ENCODE measurements at regions not wholly inside any gene's neighbourhood (a gene's known extent, or its start where the extent isn't known, plus 50 kb on each side); places are given as distances from the start of the nearest gene placed in this dataset.

DNA sequence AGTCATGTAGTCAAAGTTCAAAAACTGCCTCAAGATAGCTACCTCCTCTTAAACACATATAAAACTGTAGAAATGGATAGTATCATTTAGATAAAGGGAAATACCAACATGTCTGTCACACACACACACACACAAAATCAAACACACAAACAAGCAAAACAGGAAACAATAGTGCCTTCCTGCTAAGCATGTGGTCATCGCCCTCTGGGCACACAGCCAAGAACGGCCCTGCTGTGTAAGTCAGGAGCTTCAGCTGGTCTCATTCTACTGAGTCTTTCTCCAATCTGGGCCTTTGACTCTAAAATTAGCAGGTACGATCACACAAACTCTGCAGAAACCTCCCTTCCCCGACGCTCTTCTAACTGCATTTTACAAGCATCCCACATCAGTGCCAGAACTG, 272.2 kb upstream of the CHRNA7 start:
- no peak for DNase-seq (ENCODE audit: low read depth)

DNA sequence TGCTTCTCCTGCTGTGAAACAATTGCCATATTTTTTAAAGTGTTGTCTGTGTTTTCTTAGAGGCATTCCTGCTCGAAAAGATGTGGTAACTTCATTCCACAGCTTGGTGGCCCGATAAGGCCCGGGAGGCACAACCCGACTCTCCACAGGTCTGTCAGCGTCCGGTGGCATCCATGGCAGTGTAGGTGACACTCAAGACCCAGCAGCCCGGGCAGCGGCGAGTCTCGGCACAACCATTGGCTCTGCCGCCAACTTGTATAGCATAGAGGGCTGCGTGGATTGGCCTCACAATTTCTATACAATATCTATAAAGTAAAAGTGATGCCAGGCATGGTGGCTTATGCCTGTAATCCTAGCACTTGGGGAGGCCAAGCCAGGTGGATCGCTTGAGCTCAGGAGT, 262.3 kb upstream of the CHRNA7 start:
- no peak for DNase-seq (ENCODE audit: low read depth)

DNA sequence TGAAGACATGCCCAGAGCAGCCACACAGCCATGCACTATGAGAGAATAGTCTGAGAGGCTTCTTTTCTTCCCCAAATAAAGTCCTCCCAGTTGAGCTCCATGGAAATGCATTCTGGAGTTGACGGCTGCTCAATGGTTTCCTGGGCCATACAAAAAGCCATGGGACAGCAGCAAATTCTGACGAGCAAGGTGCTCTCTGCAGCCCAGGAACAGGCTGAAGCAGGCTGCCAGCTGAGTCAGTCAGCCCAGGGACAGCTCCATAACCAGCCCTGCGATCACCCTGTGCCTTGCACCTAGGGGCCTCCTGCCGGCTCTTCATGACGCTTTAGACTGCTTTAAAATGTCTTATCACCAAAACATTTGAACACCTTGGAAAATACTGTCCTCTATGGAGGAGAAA, 256.3 kb upstream of the CHRNA7 start:
- DNase-seq (ENCODE audit: low read depth) = no peak

DNA sequence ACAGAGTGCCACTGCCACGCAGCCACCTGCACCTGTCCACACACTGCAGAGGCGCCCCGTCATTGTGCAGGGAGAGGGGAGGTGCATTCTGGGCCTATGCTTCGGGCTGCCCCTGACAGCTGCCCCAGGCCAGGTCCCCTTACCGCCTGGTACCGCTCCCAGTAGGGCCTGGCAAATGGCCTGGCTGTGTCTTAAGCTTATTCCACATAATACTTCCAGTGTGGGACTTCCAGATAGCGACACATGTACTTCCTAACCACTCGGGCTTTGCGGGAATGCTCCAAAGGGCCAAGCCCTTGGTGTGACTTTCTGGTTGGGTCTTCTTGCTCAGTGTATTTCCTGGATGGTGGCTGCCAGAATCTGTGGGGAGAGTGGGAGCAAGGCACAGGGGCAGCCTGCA, 254.3 kb upstream of the CHRNA7 start:
- no peak for DNase-seq (ENCODE audit: low read depth)

DNA sequence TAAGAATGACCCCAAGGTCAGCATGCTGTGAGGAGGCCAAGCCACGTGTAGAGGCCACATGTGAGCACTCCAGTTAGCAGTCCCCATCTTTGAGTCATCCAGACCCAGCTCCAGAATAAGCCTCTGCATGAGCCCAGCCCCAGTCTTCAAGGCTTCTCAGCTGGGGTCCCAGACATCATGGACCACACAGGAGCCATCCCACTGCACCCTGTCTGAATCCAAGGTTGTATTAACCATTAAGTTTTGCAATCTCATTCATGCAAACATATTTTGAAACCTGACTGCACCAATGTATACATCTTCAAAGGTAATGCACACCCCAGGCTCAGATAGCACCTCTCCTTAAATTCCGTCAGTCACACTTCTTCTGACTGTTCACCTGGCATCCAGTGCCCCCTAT, 249.1 kb upstream of the CHRNA7 start:
- DNase-seq (ENCODE audit: low read depth) = no peak

DNA sequence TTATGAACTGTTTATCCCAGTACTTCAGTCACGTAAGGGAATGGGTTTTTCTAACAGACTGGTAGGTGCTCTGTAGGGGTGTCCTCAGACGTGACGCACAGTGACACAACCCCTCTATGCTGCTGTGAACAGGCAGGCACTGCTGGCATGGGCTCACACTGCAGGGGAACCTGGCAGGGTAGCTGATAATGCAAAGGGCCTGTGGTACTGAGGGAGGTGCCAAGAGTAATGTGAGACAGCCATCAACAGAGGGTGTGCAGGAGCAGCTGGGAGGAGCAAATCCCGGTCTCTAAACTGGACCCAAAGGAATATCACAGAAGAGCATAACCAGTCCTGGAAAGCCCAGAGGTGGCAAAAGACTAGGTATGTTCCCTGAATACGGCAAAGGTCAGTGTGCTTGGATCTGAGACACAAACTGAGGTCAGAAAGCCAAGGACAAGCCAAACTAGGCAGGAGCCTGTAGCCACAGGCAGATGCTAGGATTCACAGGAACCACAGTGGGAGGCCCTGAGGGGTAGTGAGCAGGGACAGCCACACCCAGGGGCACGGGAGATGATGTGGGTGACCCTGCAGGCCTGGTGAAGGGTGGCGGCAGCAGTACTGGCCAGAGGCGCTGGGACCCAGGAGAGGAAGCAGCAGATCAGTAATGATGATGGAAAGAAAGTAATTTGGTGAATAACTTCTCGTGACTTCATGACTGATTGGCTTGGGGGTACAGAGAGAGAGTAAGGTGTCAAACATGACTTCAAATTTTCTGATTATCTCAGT, 248.1 kb upstream of the CHRNA7 start:
- no peak for DNase-seq (ENCODE audit: low read depth)

DNA sequence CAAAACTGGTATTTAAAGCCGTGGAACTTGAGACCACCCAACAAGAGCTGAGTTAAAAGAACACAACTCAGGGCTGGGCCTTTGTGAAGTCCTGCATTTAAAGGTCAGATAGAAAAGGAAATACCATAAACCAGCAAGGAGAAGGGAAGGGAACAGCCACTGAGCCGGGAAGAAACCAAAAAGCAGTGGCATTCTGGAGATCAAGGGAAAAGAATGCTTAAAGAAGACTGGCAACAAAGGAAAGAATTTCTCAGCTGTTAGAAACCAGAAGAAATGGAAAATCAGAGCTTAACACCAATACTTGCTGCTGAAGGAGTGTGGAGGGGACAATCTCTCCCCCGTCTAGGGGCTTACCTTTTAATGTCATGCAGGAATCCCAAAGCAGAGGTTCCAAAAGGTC, 247.4 kb upstream of the CHRNA7 start:
- DNase-seq (ENCODE audit: low read depth) = no peak

DNA sequence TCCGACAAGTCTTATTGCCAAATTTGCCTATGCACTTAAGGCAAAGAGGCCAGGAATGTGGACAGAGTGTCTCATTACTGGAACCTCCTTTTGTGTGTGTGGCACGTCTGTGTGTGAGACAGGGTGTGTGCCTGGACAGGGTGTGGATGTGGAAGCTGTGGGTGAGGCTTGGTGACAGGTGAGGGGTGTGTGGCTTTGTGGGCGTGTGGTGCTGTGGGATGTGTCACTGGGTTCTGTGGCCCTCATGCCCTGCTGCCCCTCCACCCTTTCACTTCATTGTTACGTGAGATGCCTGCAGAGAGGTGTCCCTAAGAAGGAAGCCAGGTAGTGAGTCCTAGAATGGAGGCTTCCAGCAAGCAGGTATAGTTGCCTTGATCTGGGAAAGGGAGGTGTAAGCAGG, 244.0 kb upstream of the CHRNA7 start:
- DNase-seq (ENCODE audit: low read depth) = no peak

DNA sequence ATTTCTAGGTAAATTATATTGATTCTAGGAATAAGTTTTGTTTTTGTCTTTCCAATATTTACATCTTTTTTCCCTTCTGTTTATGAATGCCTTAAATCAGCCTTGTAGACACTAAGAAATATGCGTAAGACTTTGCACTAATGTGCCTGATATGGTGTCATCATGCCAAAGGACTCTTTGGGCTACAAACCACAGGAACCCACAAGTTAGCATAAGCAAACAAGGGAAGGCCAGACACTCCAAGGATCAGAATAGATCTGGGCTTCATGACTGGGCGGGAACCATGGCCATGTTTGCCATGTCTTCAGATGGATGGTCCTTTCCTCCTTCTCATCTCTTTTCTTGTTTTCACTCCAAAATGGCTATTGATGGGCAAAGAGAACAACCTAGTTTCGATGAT, 242.2 kb upstream of the CHRNA7 start:
- no peak for DNase-seq (ENCODE audit: low read depth)

DNA sequence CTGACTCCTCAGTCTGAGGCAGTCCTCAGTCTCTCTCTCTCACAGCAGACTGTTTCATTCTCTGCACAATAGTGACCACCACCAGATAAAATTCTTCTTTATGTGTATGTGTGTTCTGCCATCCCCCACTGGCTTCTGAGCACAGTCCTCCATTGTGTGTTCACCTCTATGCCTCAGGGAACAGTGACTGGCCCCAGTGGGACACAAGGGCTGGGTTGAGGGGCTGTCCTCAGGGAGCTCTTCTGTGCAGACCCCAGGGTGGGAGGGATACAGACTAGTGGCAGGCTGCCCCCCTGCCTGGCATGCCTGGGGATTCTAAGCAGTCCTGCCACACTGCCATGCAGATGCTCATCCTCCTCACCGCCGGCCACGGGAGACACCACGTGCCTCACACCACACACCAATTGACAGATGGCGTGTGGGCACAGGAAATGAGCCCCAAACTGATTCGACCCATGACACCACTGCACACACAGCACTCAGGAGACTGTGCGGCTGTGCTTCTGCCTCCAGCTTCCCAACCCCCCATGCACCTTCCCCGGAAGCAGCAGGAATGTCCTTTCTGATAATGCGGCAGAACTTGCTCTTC, 237.6 kb upstream of the CHRNA7 start:
- DNase-seq (ENCODE audit: low read depth) = no peak

DNA sequence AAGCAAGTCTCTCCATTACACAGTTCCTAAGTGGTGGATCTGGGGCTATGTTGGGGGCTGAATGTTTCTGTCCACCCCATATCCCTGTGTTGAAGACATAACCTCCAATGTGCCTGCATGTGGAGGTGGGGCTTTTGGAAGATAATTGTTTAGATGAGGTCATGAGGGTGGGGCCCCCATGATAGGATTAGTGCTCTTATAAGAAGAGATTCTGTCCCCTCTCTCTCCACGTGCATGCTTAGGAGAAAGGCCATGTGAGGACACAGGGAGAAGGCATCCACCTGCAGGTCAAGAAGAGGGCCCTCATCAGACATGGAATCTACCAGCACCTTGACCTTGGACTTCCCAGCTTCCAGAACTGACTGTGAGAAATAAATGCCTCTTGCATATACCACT, 231.0 kb upstream of the CHRNA7 start:
- DNase-seq (ENCODE audit: low read depth) = no peak

DNA sequence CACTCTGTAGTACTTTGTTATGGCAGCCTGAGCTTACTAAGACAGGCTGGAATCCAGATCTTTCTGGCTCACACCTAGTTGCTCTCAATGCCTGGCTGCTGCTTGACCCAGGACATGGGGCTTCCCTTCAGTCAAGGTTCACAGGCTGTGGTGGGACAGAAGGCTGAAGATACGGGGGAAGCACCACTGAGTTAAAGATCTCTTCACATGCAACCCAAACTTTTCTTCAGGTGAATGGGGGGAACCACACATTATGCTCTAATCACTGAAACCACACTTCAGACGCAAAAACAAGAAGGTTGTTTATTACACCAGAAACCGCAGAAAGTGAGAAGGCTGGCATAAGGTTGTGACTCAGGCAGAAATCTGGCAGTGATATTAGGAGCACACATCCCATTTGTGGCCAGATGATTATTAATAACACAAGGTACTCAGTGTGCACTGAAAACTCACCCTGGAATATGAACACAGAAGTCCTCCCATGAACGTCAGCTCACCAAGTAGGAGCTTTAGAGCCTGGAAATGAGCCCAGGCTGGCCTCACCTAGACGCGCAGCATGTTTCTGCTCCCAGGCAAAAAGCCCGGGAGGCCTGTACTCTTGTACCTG, 230.5 kb upstream of the CHRNA7 start:
- no peak for DNase-seq (ENCODE audit: low read depth)

DNA sequence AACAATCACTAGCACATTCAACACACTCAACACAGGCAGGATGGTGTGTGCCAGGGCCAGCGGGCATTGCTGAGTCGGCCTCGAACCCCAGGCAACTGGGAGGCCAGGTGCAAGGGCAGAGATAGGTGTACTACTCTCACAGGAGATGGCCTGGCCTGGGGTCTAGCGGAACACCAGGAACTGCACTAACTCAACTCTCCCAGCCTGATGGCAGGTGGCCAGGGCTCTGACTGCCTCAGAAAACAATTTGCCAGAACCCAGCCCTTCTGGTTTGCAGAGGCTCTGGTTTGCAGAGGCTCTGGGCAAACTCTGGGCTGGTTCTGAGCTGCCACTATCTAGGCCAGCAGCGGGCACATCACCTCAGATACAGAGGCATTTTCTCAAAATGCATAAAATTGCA, 229.2 kb upstream of the CHRNA7 start:
- DNase-seq (ENCODE audit: low read depth) = no peak

DNA sequence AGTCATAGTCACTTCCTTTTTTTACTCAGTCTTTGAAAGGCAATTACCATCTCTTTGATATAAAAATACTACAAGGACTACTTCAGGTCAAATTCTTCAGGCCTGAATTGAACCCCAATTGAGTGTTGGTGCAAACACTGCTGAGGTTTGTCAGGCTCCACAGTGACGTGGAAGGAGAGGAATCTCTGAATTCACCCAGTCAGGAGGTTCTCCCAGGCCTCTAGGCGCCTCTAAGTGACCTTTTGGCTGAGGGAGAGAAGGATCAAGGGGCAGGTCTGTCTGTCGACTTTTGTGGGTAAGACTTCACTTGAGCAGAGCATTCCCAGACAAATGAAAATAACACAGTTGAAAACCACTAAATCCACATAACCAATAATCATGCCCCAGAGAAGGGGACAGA, 227.6 kb upstream of the CHRNA7 start:
- DNase-seq (ENCODE audit: low read depth) = no peak

DNA sequence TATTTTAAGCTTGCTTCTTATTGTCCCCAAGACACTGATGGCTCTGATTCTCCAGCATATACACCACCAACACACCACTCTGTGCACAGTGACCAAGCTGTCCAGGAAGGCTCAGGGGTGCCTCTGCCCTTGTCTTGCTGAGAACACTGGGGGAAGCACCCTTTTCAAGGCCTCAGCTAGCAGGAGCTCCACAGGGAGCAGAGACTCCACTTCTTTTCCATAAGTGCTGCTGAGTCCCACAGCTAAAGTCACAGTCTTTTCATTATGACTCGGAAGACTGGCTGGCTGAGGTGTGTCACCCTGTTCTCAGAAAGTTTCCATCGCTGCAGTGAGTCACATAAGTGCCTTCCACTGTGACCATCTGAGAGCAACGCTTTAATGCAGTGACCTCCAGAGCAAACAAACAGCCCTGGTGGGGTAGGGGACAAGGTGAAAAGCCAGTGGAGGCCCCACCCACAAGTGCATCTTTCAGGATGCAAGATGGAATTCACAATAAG, 226.9 kb upstream of the CHRNA7 start:
- no peak for DNase-seq (ENCODE audit: low read depth)

DNA sequence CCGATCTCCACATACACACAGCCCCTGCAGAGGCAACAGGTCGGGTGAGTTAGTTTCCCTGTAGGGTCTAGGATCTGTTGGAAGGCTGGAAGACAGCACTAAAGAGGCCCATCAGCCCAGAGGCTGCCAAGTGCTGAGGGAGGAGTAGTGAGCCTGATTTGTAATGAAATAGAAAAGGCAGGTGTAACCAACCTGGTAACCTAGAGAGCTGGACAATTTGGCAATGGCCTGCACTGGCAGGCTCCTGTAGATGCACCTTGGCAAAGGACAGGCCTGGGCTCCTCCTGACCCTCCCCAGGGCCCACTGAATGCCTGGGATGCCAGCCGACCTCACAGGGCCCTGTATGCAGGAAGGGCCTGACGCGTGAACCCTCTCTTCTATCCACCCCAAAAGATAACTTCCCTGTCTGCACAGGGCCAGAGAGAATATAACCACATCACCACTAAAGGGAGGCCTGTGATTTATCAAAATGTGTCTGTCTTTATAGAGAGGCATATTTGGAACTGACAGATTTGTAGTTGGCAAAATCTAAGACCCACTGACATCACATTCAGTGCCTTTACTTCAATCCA, 225.1 kb upstream of the CHRNA7 start:
- no peak for DNase-seq (ENCODE audit: low read depth)

DNA sequence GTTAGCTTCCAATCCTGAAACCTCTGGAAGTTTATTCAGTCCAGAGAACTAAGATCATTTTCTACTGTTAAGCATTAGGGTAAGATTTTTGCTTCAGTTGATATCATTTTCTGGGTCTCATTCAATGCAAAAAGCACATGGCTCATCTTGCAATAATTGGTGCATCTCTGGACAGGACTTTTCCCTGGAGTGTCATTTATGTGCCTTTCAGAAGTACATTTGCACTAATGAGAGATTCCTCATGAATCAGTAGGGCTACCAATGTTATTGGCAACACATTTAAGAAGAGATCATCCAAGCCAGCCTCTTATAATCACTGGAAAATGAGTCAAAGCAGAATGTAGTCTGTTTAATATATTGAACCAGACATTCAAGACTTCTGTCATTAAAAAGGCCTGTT, 224.2 kb upstream of the CHRNA7 start:
- no peak for DNase-seq (ENCODE audit: low read depth)

DNA sequence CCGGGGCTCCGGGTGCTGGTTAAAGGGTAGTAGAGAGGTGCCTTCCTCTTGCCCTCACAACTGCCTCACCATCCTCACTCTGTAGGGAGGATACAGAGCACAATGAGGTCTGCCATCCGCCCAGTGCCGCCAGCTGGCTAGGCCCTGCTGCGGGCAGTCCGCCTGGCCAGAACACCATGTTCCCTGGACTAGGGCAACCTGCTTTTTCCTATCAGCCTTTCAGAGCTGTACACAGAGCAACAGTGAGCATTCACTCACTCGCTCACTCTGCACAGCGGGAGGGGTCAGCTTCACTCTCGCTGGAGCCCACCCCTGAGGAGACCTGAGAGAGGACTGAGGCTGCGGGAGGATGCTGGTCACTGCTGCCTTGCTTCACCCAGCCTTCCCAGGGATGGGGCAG, 218.7 kb upstream of the CHRNA7 start:
- no peak for DNase-seq (ENCODE audit: low read depth)

DNA sequence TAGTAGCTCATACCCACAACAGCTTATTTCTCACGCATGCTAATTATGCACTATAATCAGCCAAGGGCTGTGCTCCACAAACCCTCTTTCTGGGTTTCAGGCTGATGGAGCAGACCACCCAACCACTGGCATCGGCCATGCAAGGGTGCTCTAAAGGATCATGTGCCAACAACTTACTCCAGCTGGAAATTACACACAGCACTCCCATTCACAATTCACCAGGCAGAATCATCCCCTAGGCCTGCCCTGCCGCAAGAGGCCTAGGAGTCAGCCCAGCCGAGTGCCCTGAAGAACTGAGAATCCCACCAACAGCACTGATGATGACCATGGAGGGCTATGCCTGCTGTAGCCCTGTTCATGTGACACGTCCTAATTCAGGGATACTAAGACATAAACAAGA, 216.2 kb upstream of the CHRNA7 start:
- no peak for DNase-seq (ENCODE audit: low read depth)

DNA sequence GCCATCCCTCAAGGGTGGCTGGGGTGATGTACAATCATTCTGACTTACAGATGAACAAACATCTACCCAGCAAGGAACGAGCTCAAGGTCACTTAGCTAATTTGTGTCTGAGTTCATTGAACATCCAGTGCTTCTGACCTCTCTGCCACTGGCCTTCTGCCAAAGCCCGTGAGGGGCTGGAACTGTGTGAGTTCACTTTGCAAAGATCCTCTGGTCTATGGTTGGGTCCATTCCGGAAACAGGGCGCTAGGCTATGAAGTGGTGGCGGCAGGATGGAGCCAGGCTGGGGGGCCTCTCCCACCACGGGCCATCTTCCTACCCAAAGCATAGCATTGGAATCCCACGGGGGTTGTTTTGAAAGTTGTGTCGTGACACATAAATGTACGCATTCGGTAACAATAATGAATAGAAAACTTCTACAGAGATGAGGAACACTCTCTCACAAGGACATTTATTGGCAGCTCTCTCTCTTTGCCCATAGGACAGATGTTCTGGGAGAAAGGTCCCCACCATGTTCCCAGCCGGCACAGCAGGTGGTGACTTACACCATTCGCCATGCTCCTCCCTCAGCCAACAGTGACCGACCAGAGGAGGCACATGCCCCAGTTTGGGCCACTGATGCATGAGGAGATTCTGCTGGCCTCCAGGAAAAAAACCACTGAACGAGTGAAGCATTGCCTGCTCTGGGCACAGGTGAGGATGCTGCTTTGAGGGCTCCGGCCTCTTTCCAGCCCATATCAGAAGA, 214.7 kb upstream of the CHRNA7 start:
- DNase-seq (ENCODE audit: low read depth) = no peak

DNA sequence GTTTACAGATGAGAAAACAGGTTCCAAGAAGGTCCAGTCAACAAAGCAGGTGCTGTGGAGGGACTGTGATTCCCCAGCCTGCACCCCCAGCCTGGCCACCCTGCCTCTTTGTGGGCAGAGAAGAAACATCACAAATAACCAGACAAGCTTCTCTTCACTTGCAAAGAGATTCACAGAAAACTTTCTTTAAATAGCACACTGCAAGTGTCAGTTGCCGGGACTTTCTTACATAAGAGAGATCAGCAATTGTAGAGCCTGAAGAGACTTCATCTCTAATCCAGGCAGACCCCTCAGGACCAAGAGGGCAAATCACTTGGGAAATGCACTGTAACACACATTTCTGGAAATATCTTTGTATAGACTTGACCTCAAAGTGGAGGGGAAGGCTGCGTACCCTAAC, 207.9 kb upstream of the CHRNA7 start:
- DNase-seq (ENCODE audit: low read depth) = no peak

DNA sequence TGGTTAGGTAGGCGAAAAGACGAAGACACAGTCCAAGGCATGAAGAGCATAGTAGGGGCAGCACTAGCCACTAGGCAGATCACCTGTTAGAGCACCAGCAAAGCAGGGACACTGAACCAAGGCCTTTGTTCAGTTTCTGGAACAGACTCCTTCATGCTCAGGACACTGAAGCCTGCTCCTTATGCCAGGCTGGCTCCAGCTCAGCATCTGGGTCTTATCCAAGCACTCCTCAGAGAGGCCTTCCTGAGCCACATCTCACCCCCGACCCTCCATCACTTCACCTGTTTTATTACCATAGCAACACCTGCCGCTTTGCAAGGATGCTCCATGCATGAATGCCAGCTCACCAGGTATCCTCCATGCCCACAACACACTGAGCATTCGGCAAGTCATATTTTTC, 206.3 kb upstream of the CHRNA7 start:
- DNase-seq (ENCODE audit: low read depth) = no peak

DNA sequence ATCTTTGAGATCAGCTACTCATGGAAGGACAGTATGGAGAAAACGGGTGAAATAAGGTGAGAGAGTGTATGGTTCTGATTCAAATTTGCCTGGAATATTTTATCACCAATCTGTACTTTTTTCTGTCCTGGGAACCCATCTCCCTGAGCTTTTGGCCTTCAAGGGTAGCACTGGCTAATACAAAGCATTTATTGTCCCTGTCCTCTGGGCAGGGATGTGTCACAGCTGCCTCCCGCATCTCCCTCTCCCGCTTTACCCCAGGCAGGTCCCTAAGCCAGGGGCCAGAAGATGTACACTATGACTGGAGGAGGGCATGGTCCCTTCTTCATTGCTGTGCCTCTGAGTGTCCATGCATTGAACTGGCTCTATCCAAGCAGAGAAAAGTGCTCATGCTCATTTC, 201.7 kb upstream of the CHRNA7 start:
- no peak for DNase-seq (ENCODE audit: low read depth)

Data from activated T-helper 1 cell treated with Interleukin-2 at 50 U/mL for 16 hours (primary cell).